K562 (cell line): ENCODE measurements at regions not wholly inside any gene's neighbourhood (a gene's known extent, or its start where the extent isn't known, plus 50 kb on each side); places are given as distances from the start of the nearest gene placed in this dataset.

ENCODE experiments used
- CBFA2T2 ChIP-seq: fragments of 450-650 bp; conservative IDR thresholded peaks from 2 replicates; pipeline ENCODE4 v1.6.1; 2017; ENCODE audit warnings: mild to moderate bottlenecking
- CHD4 ChIP-seq: fragments of 200-600 bp; sonication (generic); IDR thresholded peaks from 3 replicates; pipeline ENCODE4 v1.6.1; 2012; ENCODE audit warnings: low read depth, mild to moderate bottlenecking, mixed read lengths, low read length, inconsistent platforms; ENCODE audit not compliant: insufficient read depth, insufficient replicate concordance, poor library complexity, severe bottlenecking
- E2F5 ChIP-seq: sonication (generic); formaldehyde crosslinking; IDR thresholded peaks from 2 replicates; pipeline ENCODE4 v1.8.0; 2022; ENCODE audit warnings: mild to moderate bottlenecking, missing genetic modification reagents
- GATAD2B ChIP-seq: fragments of 450-650 bp; IDR thresholded peaks from 2 replicates; pipeline ENCODE4 v1.6.1; 2017; ENCODE audit warnings: mild to moderate bottlenecking, borderline replicate concordance
- GTF2F1 ChIP-seq: IDR thresholded peaks from 2 replicates; pipeline ENCODE4 v1.6.1; 2011; ENCODE audit warnings: low read depth, low read length, improper control_type of control experiment
- HLTF ChIP-seq: fragments of 450-650 bp; IDR thresholded peaks from 2 replicates; pipeline ENCODE4 v1.6.1; 2016
- KLF13 ChIP-seq: fragments of 450-650 bp; IDR thresholded peaks from 2 replicates; pipeline ENCODE4 v1.6.1; 2016; ENCODE audit warnings: missing genetic modification characterization, low read depth, mild to moderate bottlenecking, missing compliant biosample characterization, moderate library complexity, borderline replicate concordance
- LARP7 ChIP-seq: fragments of 450-650 bp; IDR thresholded peaks from 2 replicates; pipeline ENCODE4 v1.6.1; 2016
- LEF1 ChIP-seq: fragments of 450-650 bp; IDR thresholded peaks from 2 replicates; pipeline ENCODE4 v1.6.1; 2016; ENCODE audit warnings: mild to moderate bottlenecking
- MLLT1 ChIP-seq, 2 experiments: fragments of 450-650 bp; IDR thresholded peaks; 2 replicates each; pipeline ENCODE4 v1.6.1; 2016
- NEUROD1 ChIP-seq: fragments of 150-350 bp; IDR thresholded peaks from 2 replicates; pipeline ENCODE4 v1.6.1; 2014; ENCODE audit warnings: borderline replicate concordance, low read length, low read depth; ENCODE audit not compliant: partially characterized antibody
- PRPF4 ChIP-seq: fragments of 200-400 bp; formaldehyde crosslinking; IDR thresholded peaks from one replicate; pipeline ENCODE4 v1.6.1; 2017; ENCODE audit warnings: low read length, low read depth, mild to moderate bottlenecking; ENCODE audit not compliant: insufficient read depth, poor library complexity, severe bottlenecking
- RBM15 ChIP-seq: fragments of 200-400 bp; formaldehyde crosslinking; IDR thresholded peaks from 2 replicates; pipeline ENCODE4 v1.6.1; 2018; ENCODE audit warnings: mild to moderate bottlenecking, low read length, moderate library complexity; ENCODE audit not compliant: insufficient read depth
- SETDB1 ChIP-seq: IDR thresholded peaks from one replicate; pipeline ENCODE4 v1.6.1; 2012; ENCODE audit warnings: low read length, control low read depth, inconsistent platforms
- TAF1 ChIP-seq: IDR thresholded peaks from 2 replicates; pipeline ENCODE4 v1.6.1; 2011; ENCODE audit warnings: mild to moderate bottlenecking, low read length, moderate library complexity; ENCODE audit not compliant: insufficient read depth, control insufficient read depth, severe bottlenecking; ENCODE audit errors: extremely low read depth
- TCF3 ChIP-seq: sonication (generic); formaldehyde crosslinking; IDR thresholded peaks from 2 replicates; pipeline ENCODE4 v1.4.0; 2020; ENCODE audit warnings: mild to moderate bottlenecking, missing genetic modification reagents
- U2AF2 ChIP-seq: fragments of 200-400 bp; formaldehyde crosslinking; optimal IDR thresholded peaks from 2 replicates; pipeline ENCODE3; 2017; ENCODE audit warnings: low read depth, mild to moderate bottlenecking, low read length
- XRCC5 ChIP-seq: fragments of 200-400 bp; formaldehyde crosslinking; IDR thresholded peaks from 2 replicates; pipeline ENCODE4 v1.6.1; 2017; ENCODE audit warnings: low read depth, mild to moderate bottlenecking, low read length
- ZNF3 ChIP-seq: fragments of 250-450 bp; sonication (Bioruptor Pico); IDR thresholded peaks from 2 replicates; pipeline ENCODE4 v1.5.0; 2021; ENCODE audit warnings: mild to moderate bottlenecking, moderate library complexity
- TF ChIP-seq, protein P1 (sequence below): fragments of 250-450 bp; sonication (Bioruptor Pico); IDR thresholded peaks from 2 replicates; pipeline ENCODE4 v1.9.0; 2021; ENCODE audit warnings: mild to moderate bottlenecking
- TF ChIP-seq, protein P2 (sequence below): sonication (generic); formaldehyde crosslinking; IDR thresholded peaks from 2 replicates; pipeline ENCODE4 v1.5.0; 2020; ENCODE audit warnings: missing genetic modification reagents
- TF ChIP-seq, protein P3 (sequence below): fragments of 250-450 bp; sonication (Bioruptor Pico); IDR thresholded peaks from 2 replicates; pipeline ENCODE4 v1.9.0; 2021; ENCODE audit warnings: mild to moderate bottlenecking, inconsistent platforms
- TF ChIP-seq, protein P4 (sequence below): sonication (generic); IDR thresholded peaks from 2 replicates; pipeline ENCODE4 v1.6.1; 2016

GRCh38 chrX:40479777-40480318 is 100.9 kb upstream of the ATP6AP2 start (continued):
- TF ChIP-seq E2F5 (CRISPR knock-in tag) (no peak), KLF13 (tag) (no peak), LARP7 (no peak), SETDB1 (no peak), CBFA2T2 (no peak), GTF2F1 (no peak), PRPF4 (no peak), CHD4 (no peak), TAF1 (no peak), MLLT1 (IDR thresholded peaks at IDR 0.05) (no peak), XRCC5 (no peak), RBM15 (no peak), LEF1 (no peak), GATAD2B (no peak), HLTF (no peak), NEUROD1 (no peak), ZNF3 (no peak), U2AF2 (no peak), TCF3 (CRISPR knock-in tag) (no peak)
- TF ChIP-seq, protein P1, sequence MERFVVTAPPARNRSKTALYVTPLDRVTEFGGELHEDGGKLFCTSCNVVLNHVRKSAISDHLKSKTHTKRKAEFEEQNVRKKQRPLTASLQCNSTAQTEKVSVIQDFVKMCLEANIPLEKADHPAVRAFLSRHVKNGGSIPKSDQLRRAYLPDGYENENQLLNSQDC (CRISPR knock-in tag): no peak
- TF ChIP-seq, protein P2, sequence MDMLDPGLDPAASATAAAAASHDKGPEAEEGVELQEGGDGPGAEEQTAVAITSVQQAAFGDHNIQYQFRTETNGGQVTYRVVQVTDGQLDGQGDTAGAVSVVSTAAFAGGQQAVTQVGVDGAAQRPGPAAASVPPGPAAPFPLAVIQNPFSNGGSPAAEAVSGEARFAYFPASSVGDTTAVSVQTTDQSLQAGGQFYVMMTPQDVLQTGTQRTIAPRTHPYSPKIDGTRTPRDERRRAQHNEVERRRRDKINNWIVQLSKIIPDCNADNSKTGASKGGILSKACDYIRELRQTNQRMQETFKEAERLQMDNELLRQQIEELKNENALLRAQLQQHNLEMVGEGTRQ (CRISPR knock-in tag): peak; percentile 46; the same call in 1 of the 2 replicates
- TF ChIP-seq, protein P3, sequence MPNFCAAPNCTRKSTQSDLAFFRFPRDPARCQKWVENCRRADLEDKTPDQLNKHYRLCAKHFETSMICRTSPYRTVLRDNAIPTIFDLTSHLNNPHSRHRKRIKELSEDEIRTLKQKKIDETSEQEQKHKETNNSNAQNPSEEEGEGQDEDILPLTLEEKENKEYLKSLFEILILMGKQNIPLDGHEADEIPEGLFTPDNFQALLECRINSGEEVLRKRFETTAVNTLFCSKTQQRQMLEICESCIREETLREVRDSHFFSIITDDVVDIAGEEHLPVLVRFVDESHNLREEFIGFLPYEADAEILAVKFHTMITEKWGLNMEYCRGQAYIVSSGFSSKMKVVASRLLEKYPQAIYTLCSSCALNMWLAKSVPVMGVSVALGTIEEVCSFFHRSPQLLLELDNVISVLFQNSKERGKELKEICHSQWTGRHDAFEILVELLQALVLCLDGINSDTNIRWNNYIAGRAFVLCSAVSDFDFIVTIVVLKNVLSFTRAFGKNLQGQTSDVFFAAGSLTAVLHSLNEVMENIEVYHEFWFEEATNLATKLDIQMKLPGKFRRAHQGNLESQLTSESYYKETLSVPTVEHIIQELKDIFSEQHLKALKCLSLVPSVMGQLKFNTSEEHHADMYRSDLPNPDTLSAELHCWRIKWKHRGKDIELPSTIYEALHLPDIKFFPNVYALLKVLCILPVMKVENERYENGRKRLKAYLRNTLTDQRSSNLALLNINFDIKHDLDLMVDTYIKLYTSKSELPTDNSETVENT: no peak
- TF ChIP-seq, protein P4, sequence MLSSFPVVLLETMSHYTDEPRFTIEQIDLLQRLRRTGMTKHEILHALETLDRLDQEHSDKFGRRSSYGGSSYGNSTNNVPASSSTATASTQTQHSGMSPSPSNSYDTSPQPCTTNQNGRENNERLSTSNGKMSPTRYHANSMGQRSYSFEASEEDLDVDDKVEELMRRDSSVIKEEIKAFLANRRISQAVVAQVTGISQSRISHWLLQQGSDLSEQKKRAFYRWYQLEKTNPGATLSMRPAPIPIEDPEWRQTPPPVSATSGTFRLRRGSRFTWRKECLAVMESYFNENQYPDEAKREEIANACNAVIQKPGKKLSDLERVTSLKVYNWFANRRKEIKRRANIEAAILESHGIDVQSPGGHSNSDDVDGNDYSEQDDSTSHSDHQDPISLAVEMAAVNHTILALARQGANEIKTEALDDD: no peak
